ENCODE measurements at regions not wholly inside any gene's neighbourhood (a gene's known extent, or its start where the extent isn't known, plus 50 kb on each side); places are given as distances from the start of the nearest gene placed in this dataset.

GRCh38 chr2:234566622-234567021 is 69.7 kb upstream of the ARL4C start:
- TF ChIP-seq CTCF (conservative IDR thresholded peaks at IDR 0.05; ENCODE audit: low read depth, low read length) (no peak), EZH2 (IDR thresholded peaks at IDR 0.05; ENCODE audit: borderline replicate concordance, low read depth, low read length, poor library complexity, severe bottlenecking) (no peak)

Data from A673 (cell line).